ENCODE measurements at regions not wholly inside any gene's neighbourhood (a gene's known extent, or its start where the extent isn't known, plus 50 kb on each side); places are given as distances from the start of the nearest gene placed in this dataset.

DNA sequence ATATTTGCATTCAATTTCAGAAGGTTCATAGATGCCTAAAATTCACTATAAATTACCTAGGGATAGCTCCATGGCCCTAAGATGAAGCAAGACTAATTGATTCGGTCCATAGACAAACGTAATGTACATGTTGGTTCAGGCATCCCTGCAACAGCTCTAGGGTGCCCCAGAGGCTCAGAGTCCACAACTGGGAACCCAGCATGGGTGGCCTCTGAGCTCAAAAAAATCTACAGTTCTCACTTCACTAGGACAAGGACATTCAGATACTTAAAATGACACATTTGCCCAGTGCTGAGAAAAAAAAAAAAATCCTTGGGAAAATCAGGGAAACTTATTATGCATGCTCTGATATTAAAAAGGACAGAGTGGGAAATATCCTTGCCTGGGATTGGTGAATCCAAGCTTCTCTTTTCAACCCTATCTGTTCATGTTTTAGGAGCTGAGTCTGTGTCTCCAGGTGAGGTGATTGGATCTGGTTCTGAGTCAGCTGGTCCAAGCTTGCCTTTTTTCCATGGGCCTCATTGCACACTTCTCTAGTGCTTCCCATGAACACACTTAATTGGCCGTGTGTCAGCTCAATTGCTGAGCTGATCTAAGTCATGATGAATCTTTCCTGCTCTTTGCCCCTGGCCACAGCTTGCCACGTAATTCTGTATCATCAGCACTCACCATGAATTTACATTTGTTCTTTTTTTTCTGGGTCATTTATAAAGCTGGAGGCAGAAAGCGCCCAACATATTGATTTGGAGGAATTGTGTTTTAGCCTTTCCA is 116.3 kb upstream of the RCN1 start:
- TF ChIP-seq CTCF (IDR thresholded peaks at IDR 0.05; ENCODE audit: low read depth, low read length): no peak
- TF ChIP-seq POLR2A (IDR thresholded peaks at IDR 0.05; ENCODE audit: extremely low read depth, insufficient read length): no peak
- no peak for TF ChIP-seq MAX (IDR thresholded peaks at IDR 0.05; ENCODE audit: low read depth, low read length)

Measured in NB4 (cell line).